Stomach (tissue), 4 donors: ENCODE measurements at regions not wholly inside any gene's neighbourhood (a gene's known extent, or its start where the extent isn't known, plus 50 kb on each side); places are given as distances from the start of the nearest gene placed in this dataset.

ENCODE experiments used
- POLR2A ChIP-seq, 4 donors: fragments of 450-650 bp; IDR thresholded peaks; one replicate each; pipeline ENCODE4 v1.6.1; 2016; ENCODE audit warnings: antibody characterized with exemption in 4 of 4, control low read depth in 2 of 4, mild to moderate bottlenecking in 1 of 4, moderate library complexity in 1 of 4
- TF ChIP-seq, protein P1 (sequence below), 7 experiments: fragments of 450-650 bp in 4 of 7; fragments of 200-600 bp in 3 of 7; sonication (generic) in 3 of 7; IDR thresholded peaks; one replicate each; pipeline ENCODE4 v1.5.1; 2016 to 2019; ENCODE audit warnings: antibody characterized with exemption in 7 of 7, control low read depth in 2 of 7, mild to moderate bottlenecking in 1 of 7

DNA sequence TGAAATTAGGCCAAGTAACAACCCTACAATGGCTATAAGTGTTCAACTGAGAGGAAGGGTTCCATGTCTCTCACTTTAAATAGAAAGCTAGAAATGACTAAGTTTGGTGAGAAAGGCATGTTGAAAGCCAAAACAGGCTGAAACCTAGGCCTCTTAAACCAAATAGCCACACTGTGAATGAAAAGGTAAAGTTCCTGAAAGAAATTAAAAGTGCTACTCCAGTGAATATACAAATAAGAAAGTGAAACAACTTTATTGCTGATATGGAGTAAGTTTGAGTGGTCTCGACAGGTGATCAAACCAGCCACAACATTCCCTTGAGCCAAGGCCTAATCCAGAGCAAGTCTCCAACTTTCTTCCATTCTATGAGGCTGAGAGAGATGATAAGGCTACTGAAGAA lies 209.6 kb downstream of the KLF12 start:
- TF ChIP-seq POLR2A (IDR thresholded peaks at IDR 0.05): no peak
- TF ChIP-seq, protein P1, sequence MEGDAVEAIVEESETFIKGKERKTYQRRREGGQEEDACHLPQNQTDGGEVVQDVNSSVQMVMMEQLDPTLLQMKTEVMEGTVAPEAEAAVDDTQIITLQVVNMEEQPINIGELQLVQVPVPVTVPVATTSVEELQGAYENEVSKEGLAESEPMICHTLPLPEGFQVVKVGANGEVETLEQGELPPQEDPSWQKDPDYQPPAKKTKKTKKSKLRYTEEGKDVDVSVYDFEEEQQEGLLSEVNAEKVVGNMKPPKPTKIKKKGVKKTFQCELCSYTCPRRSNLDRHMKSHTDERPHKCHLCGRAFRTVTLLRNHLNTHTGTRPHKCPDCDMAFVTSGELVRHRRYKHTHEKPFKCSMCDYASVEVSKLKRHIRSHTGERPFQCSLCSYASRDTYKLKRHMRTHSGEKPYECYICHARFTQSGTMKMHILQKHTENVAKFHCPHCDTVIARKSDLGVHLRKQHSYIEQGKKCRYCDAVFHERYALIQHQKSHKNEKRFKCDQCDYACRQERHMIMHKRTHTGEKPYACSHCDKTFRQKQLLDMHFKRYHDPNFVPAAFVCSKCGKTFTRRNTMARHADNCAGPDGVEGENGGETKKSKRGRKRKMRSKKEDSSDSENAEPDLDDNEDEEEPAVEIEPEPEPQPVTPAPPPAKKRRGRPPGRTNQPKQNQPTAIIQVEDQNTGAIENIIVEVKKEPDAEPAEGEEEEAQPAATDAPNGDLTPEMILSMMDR (IDR thresholded peaks at IDR 0.05): no peak
